ENCODE measurements at regions not wholly inside any gene's neighbourhood (a gene's known extent, or its start where the extent isn't known, plus 50 kb on each side); places are given as distances from the start of the nearest gene placed in this dataset.

DNA sequence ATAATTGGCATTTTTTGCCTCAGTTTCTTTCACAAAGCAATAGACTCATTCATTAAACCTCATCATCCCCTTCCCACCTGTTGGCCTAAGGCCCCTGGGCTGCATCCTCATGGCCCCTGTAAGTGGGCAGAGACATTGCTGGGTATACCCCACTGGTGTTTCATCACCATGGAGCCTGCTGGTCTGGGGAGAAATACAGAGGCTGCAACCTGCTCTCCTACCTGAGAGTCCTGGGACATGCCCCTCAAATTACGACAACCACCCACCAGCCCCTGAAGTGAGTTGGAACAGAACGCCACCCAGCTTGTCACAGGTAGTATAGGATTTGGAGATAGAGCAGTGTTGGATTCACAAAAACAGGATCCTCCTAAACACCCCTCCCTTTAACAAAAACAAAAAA is 190.8 kb downstream of the ANKRD60 start:
- TF ChIP-seq, protein P1, sequence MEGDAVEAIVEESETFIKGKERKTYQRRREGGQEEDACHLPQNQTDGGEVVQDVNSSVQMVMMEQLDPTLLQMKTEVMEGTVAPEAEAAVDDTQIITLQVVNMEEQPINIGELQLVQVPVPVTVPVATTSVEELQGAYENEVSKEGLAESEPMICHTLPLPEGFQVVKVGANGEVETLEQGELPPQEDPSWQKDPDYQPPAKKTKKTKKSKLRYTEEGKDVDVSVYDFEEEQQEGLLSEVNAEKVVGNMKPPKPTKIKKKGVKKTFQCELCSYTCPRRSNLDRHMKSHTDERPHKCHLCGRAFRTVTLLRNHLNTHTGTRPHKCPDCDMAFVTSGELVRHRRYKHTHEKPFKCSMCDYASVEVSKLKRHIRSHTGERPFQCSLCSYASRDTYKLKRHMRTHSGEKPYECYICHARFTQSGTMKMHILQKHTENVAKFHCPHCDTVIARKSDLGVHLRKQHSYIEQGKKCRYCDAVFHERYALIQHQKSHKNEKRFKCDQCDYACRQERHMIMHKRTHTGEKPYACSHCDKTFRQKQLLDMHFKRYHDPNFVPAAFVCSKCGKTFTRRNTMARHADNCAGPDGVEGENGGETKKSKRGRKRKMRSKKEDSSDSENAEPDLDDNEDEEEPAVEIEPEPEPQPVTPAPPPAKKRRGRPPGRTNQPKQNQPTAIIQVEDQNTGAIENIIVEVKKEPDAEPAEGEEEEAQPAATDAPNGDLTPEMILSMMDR (optimal IDR thresholded peaks at IDR 0.05 in 1 of 3, IDR thresholded peaks at IDR 0.05 in 1 of 3, conservative IDR thresholded peaks at IDR 0.05 in 1 of 3; ENCODE audit: extremely low read depth in 1 of 3, insufficient read depth in 2 of 3, low read length in 3 of 3), result no peak
- no peak for TF ChIP-seq EZH2 (IDR thresholded peaks at IDR 0.05; ENCODE audit: low read length)
- no peaks in the 10 kb centered on the region for H3K36me3 ChIP-seq (ENCODE audit: control insufficient read depth in 2 of 2, extremely low read depth in 1 of 2, insufficient read depth in 2 of 2, low read length in 2 of 2)
- H4K20me1 ChIP-seq (ENCODE audit: control insufficient read depth, extremely low read depth, insufficient read depth, low read length), result no peaks in the 10 kb centered on the region
- no peak overlapping the region for H3K4me2 ChIP-seq (ENCODE audit: control insufficient read depth, extremely low read depth, insufficient read depth, low read depth, low read length)
- DNase-seq (ENCODE audit: low read depth, low spot score), result no peak
- no peak for FAIRE-seq
- H3K27ac ChIP-seq (ENCODE audit: control insufficient read depth, insufficient read depth, low read length), result no peak overlapping the region
- H3K9me1 ChIP-seq (ENCODE audit: control insufficient read depth, extremely low read depth, insufficient read depth, low read length), result no peaks in the 10 kb centered on the region
- no peaks in the 10 kb centered on the region for H3K4me1 ChIP-seq (ENCODE audit: control insufficient read depth, extremely low read depth, insufficient read depth, low read length)
- H3K9ac ChIP-seq (ENCODE audit: control insufficient read depth, extremely low read depth, insufficient read depth, low read length), result no peak overlapping the region
- dilution Hi-C loops (cut with MboI; ENCODE audit: extremely low pct_ligation_motif_present, low sequenced_read_pairs), result no loop called here
- H3K27me3 ChIP-seq (ENCODE audit: control insufficient read depth, extremely low read depth, insufficient read depth, low read length), result peaks cover 25% of the 10 kb centered on the region
- H3K9me3 ChIP-seq (ENCODE audit: control insufficient read depth, low read depth, low read length), result no peaks in the 10 kb centered on the region
- no peak overlapping the region for H3K4me3 ChIP-seq (ENCODE audit: control insufficient read depth in 2 of 3, extremely low read depth in 1 of 3, insufficient read depth in 2 of 3, low read depth in 1 of 3, low read length in 3 of 3)
- H3K79me2 ChIP-seq (ENCODE audit: control insufficient read depth, insufficient read depth, low read length), result no peaks in the 10 kb centered on the region
- no peak overlapping the region for H2AFZ ChIP-seq (ENCODE audit: control insufficient read depth, low read length)

GRCh38 chr20:58033026-58033536 is 195.4 kb downstream of the ANKRD60 start:
- no peak overlapping the region for H3K9ac ChIP-seq (ENCODE audit: control insufficient read depth, extremely low read depth, insufficient read depth, low read length)
- no peak overlapping the region for H3K4me2 ChIP-seq (ENCODE audit: control insufficient read depth, extremely low read depth, insufficient read depth, low read depth, low read length)
- H3K79me2 ChIP-seq (ENCODE audit: control insufficient read depth, insufficient read depth, low read length), result no peaks in the 10 kb centered on the region
- H3K4me1 ChIP-seq (ENCODE audit: control insufficient read depth, extremely low read depth, insufficient read depth, low read length), result no peaks in the 10 kb centered on the region
- no peaks in the 10 kb centered on the region for H3K9me3 ChIP-seq (ENCODE audit: control insufficient read depth, low read depth, low read length)
- H3K9me1 ChIP-seq (ENCODE audit: control insufficient read depth, extremely low read depth, insufficient read depth, low read length), result no peaks in the 10 kb centered on the region
- FAIRE-seq, result no peak
- H3K36me3 ChIP-seq (ENCODE audit: control insufficient read depth in 2 of 2, extremely low read depth in 1 of 2, insufficient read depth in 2 of 2, low read length in 2 of 2), result no peaks in the 10 kb centered on the region
- no peak overlapping the region for H2AFZ ChIP-seq (ENCODE audit: control insufficient read depth, low read length)
- TF ChIP-seq, protein P1 (optimal IDR thresholded peaks at IDR 0.05 in 1 of 3, IDR thresholded peaks at IDR 0.05 in 1 of 3, conservative IDR thresholded peaks at IDR 0.05 in 1 of 3; ENCODE audit: extremely low read depth in 1 of 3, insufficient read depth in 2 of 3, low read length in 3 of 3), result no peak
- no peaks in the 10 kb centered on the region for H4K20me1 ChIP-seq (ENCODE audit: control insufficient read depth, extremely low read depth, insufficient read depth, low read length)
- dilution Hi-C loops (cut with MboI; ENCODE audit: extremely low pct_ligation_motif_present, low sequenced_read_pairs), result no loop called here
- no peak overlapping the region for H3K27ac ChIP-seq (ENCODE audit: control insufficient read depth, insufficient read depth, low read length)
- H3K27me3 ChIP-seq (ENCODE audit: control insufficient read depth, extremely low read depth, insufficient read depth, low read length), result peaks cover 26% of the 10 kb centered on the region
- no peak overlapping the region for H3K4me3 ChIP-seq (ENCODE audit: control insufficient read depth in 2 of 3, extremely low read depth in 1 of 3, insufficient read depth in 2 of 3, low read depth in 1 of 3, low read length in 3 of 3)
- no peak for DNase-seq (ENCODE audit: low read depth, low spot score)
